ENCODE measurements at regions not wholly inside any gene's neighbourhood (a gene's known extent, or its start where the extent isn't known, plus 50 kb on each side); places are given as distances from the start of the nearest gene placed in this dataset.
"Not testable (repeated sequence)": the region's sequence is repeated elsewhere in the genome, so short reads cannot be mapped to it uniquely, and the experiment has no call there.

DNA sequence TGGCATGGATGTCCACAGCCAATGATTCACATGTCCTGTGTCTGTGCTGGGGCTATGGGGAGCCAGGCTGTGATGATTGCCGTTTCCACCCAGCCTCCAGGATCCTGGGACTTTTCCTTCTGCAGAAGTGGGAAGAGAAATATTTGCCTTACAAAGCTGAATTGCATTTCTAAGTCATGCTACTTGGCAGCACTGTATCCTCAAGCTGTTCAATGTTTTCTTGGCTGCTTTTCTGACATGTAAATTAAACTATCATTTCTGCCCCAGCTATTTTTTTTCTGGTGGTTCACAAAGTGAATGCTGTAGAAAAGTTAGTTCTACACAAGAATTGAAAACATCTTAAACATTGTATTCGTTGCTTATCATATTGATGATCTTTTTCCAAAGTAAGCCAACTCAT, 51.9 kb upstream of the TCERG1L start:
- Histone ChIP-seq H3K4me1 (ENCODE audit: low read length) (no peaks in the 10 kb centered on the region), H2AFZ (ENCODE audit: low read length) (no peak overlapping the region), H3K4me3 (ENCODE audit: low read length) (no peak overlapping the region), H3K9me2 (replicated peaks; ENCODE audit: insufficient read depth, low read length) (no peaks in the 10 kb centered on the region), H3K9ac (ENCODE audit: low read length) (no peak overlapping the region), H4K20me1 (ENCODE audit: insufficient read depth, low read length) (no peaks in the 10 kb centered on the region), H3K79me2 (ENCODE audit: low read length) (no peaks in the 10 kb centered on the region), H3K4me2 (ENCODE audit: low read depth, low read length) (no peak overlapping the region), H3K36me3 (replicated peaks; ENCODE audit: insufficient read depth, low read length) (no peaks in the 10 kb centered on the region), H3K27ac (ENCODE audit: low read length) (no peak overlapping the region), H3K9me3 (replicated peaks; ENCODE audit: insufficient read depth, low read length) (no peaks in the 10 kb centered on the region), H3K27me3 (replicated peaks; ENCODE audit: insufficient read depth, low read length) (no peaks in the 10 kb centered on the region), H3F3A (ENCODE audit: insufficient read depth, low read length) (no peaks in the 10 kb centered on the region)
- no peak for DNase-seq
- TF ChIP-seq, protein P1, sequence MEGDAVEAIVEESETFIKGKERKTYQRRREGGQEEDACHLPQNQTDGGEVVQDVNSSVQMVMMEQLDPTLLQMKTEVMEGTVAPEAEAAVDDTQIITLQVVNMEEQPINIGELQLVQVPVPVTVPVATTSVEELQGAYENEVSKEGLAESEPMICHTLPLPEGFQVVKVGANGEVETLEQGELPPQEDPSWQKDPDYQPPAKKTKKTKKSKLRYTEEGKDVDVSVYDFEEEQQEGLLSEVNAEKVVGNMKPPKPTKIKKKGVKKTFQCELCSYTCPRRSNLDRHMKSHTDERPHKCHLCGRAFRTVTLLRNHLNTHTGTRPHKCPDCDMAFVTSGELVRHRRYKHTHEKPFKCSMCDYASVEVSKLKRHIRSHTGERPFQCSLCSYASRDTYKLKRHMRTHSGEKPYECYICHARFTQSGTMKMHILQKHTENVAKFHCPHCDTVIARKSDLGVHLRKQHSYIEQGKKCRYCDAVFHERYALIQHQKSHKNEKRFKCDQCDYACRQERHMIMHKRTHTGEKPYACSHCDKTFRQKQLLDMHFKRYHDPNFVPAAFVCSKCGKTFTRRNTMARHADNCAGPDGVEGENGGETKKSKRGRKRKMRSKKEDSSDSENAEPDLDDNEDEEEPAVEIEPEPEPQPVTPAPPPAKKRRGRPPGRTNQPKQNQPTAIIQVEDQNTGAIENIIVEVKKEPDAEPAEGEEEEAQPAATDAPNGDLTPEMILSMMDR (IDR thresholded peaks at IDR 0.05; ENCODE audit: low read length), result no peak
- no peak for TF ChIP-seq EZH2phosphoT487 (IDR thresholded peaks at IDR 0.05; ENCODE audit: low read length)
- no peak for TF ChIP-seq EZH2 (optimal IDR thresholded peaks at IDR 0.05; ENCODE audit: low read depth, low read length)

DNA sequence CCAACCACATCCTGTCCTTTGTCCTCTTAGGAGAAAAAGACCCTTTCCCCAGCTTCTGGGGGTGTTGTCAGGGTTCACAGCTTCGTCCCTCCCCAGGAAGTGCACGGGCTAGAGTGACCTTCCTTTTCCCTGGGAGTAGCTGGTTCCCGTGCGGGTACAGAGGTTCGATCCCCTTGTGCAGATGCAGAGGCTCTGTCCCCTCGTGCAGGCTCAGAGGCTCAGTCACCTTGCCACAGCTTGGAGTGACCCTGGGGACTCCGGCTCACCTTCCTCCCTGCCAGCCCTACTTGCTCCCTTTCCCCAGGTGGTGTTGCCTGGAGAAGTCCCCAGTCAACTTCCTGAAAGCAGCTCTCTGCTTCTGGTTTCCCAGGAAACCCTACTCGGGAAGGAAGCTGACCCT, 60.0 kb upstream of the TCERG1L start:
- no peak overlapping the region for H3K4me2 ChIP-seq (ENCODE audit: low read depth, low read length)
- H3K27ac ChIP-seq (ENCODE audit: low read length), result no peak overlapping the region
- H3K4me1 ChIP-seq (ENCODE audit: low read length), result no peaks in the 10 kb centered on the region
- no peaks in the 10 kb centered on the region for H3K27me3 ChIP-seq (replicated peaks; ENCODE audit: insufficient read depth, low read length)
- no peaks in the 10 kb centered on the region for H3K36me3 ChIP-seq (replicated peaks; ENCODE audit: insufficient read depth, low read length)
- H4K20me1 ChIP-seq (ENCODE audit: insufficient read depth, low read length), result no peaks in the 10 kb centered on the region
- H3K9me2 ChIP-seq (replicated peaks; ENCODE audit: insufficient read depth, low read length), result no peaks in the 10 kb centered on the region
- no peaks in the 10 kb centered on the region for H3K9me3 ChIP-seq (replicated peaks; ENCODE audit: insufficient read depth, low read length)
- H2AFZ ChIP-seq (ENCODE audit: low read length), result no peak overlapping the region
- no peak for DNase-seq
- TF ChIP-seq, protein P1 (IDR thresholded peaks at IDR 0.05; ENCODE audit: low read length), result no peak
- TF ChIP-seq EZH2 (optimal IDR thresholded peaks at IDR 0.05; ENCODE audit: low read depth, low read length) (no peak), EZH2phosphoT487 (IDR thresholded peaks at IDR 0.05; ENCODE audit: low read length) (no peak)
- H3K4me3 ChIP-seq (ENCODE audit: low read length), result no peak overlapping the region
- H3K9ac ChIP-seq (ENCODE audit: low read length), result no peak overlapping the region
- H3K79me2 ChIP-seq (ENCODE audit: low read length), result no peaks in the 10 kb centered on the region
- no peaks in the 10 kb centered on the region for H3F3A ChIP-seq (ENCODE audit: insufficient read depth, low read length)

DNA sequence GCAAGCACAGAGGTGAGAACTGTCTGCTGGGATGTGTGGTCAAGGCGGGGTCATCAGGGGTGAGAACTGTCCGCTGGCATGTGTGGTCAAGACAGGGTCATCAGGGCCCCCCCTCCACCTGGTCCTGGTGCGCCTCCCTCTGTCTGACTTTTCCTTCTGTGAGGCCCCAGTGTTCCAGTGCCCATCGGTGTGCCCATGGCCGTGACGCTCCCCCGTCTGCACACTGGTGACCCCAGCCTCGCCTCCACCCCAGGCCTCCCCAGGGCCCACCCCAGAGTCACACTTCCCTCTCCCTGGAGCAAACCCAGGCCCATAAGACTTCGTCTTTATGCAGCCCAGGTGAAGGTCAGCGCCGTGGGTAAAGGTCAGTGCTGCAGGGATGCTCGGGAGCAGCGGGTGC, 70.1 kb upstream of the TCERG1L start:
- no peak overlapping the region for H3K4me2 ChIP-seq (ENCODE audit: low read depth, low read length)
- H3K9ac ChIP-seq (ENCODE audit: low read length), result no peak overlapping the region
- no peaks in the 10 kb centered on the region for H3K9me3 ChIP-seq (replicated peaks; ENCODE audit: insufficient read depth, low read length)
- no peak overlapping the region for H2AFZ ChIP-seq (ENCODE audit: low read length)
- no peak overlapping the region for H3K27ac ChIP-seq (ENCODE audit: low read length)
- no peaks in the 10 kb centered on the region for H3F3A ChIP-seq (ENCODE audit: insufficient read depth, low read length)
- no peaks in the 10 kb centered on the region for H3K27me3 ChIP-seq (replicated peaks; ENCODE audit: insufficient read depth, low read length)
- H3K79me2 ChIP-seq (ENCODE audit: low read length), result no peaks in the 10 kb centered on the region
- H3K9me2 ChIP-seq (replicated peaks; ENCODE audit: insufficient read depth, low read length), result no peaks in the 10 kb centered on the region
- H3K4me3 ChIP-seq (ENCODE audit: low read length), result no peak overlapping the region
- TF ChIP-seq, protein P1 (IDR thresholded peaks at IDR 0.05; ENCODE audit: low read length), result no peak
- TF ChIP-seq EZH2 (optimal IDR thresholded peaks at IDR 0.05; ENCODE audit: low read depth, low read length), result no peak
- TF ChIP-seq EZH2phosphoT487 (IDR thresholded peaks at IDR 0.05; ENCODE audit: low read length), result no peak
- no peak for DNase-seq
- no peaks in the 10 kb centered on the region for H4K20me1 ChIP-seq (ENCODE audit: insufficient read depth, low read length)
- H3K36me3 ChIP-seq (replicated peaks; ENCODE audit: insufficient read depth, low read length), result no peaks in the 10 kb centered on the region
- H3K4me1 ChIP-seq (ENCODE audit: low read length), result no peaks in the 10 kb centered on the region

DNA sequence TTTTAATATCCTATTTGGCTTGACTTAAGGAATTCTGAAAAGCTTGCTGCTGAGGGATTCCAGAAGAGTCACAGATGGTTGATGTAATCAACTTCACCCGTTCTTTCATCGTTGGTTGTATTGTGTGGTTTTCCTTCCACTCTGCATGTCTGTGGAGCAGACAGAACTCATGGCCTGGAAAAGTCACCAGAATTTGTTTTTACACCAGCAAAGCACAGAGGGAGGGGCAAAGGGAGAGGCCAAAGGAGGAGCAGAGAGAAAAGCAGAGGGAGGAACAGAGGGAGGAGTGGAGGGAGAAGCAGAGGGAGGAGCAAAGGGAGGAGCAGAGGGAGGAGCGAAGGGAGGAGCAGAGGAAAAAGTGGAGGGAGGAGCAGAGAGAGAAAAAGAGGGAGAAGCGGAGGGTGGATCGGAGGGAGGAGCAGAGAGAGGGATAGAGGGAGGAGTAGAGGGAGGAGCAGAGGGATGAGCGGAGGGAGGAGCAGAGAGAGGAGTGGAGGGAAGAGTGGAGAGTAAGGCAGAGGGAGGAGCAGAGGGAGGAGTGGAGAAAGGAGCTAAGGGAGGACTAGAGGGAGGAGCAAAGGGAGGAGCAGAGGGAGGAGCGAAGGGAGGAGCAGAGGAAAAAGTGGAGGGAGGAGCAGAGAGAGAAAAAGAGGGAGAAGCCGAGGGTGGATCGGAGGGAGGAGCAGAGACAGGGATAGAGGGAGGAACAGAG, 73.8 kb upstream of the TCERG1L start:
- not testable (repeated sequence) for H3K27ac ChIP-seq (ENCODE audit: low read length); H3F3A ChIP-seq (ENCODE audit: insufficient read depth, low read length); H3K27me3 ChIP-seq (replicated peaks; ENCODE audit: insufficient read depth, low read length); H3K9me3 ChIP-seq (replicated peaks; ENCODE audit: insufficient read depth, low read length); H3K4me3 ChIP-seq (ENCODE audit: low read length); H3K36me3 ChIP-seq (replicated peaks; ENCODE audit: insufficient read depth, low read length); H4K20me1 ChIP-seq (ENCODE audit: insufficient read depth, low read length); H2AFZ ChIP-seq (ENCODE audit: low read length); H3K9ac ChIP-seq (ENCODE audit: low read length); H3K4me1 ChIP-seq (ENCODE audit: low read length); H3K4me2 ChIP-seq (ENCODE audit: low read depth, low read length); DNase-seq; H3K9me2 ChIP-seq (replicated peaks; ENCODE audit: insufficient read depth, low read length); H3K79me2 ChIP-seq (ENCODE audit: low read length)

All from MM.1S (cell line).